Sigmoid colon (tissue), 6 donors: ENCODE measurements at regions not wholly inside any gene's neighbourhood (a gene's known extent, or its start where the extent isn't known, plus 50 kb on each side); places are given as distances from the start of the nearest gene placed in this dataset.

Experiments
- DNase-seq: peaks from one replicate; pipeline ENCODE4 v3.0.0-alpha.2; 2019
- H3K27ac ChIP-seq, 4 donors: fragments of 200-600 bp; sonication (generic); one replicate each; pipeline ENCODE4 v1.5.1; 2016 to 2019; ENCODE audit warnings: mild to moderate bottlenecking in 1 of 4
- H3K27me3 ChIP-seq, 3 donors: fragments of 200-600 bp; sonication (generic); one replicate each; pipeline ENCODE4 v1.5.1; 2019; ENCODE audit warnings: mild to moderate bottlenecking in 1 of 3
- H3K36me3 ChIP-seq, 4 donors: fragments of 200-600 bp; sonication (generic); one replicate each; pipeline ENCODE4 v1.5.1; 2016 to 2019
- H3K4me1 ChIP-seq, 4 donors: fragments of 200-600 bp; sonication (generic); one replicate each; pipeline ENCODE4 v1.5.1; 2017 to 2019
- H3K4me3 ChIP-seq, 4 donors: fragments of 200-600 bp; sonication (generic); one replicate each; pipeline ENCODE4 v1.5.1; 2017 to 2019; ENCODE audit warnings: mild to moderate bottlenecking in 2 of 4, moderate library complexity in 1 of 4
- H3K9me3 ChIP-seq, 4 donors: fragments of 200-600 bp in 3 of 4; sonication (generic) in 3 of 4; one replicate each; pipeline versions ENCODE4 v1.5.1 to v1.6.1; 2013 to 2019
- EP300 ChIP-seq, 4 donors: sonication (generic); formaldehyde crosslinking; IDR thresholded peaks; one replicate each; pipeline ENCODE4 v1.6.1; 2017; ENCODE audit warnings: antibody characterized with exemption in 4 of 4
- POLR2A ChIP-seq, 2 donors: fragments of 450-650 bp; IDR thresholded peaks; one replicate each; pipeline ENCODE4 v1.6.1; 2016; ENCODE audit warnings: antibody characterized with exemption in 2 of 2, mild to moderate bottlenecking in 2 of 2, moderate library complexity in 2 of 2
- POLR2AphosphoS5 ChIP-seq, 4 donors: sonication (generic); formaldehyde crosslinking; IDR thresholded peaks; one replicate each; pipeline ENCODE4 v1.6.1; 2017; ENCODE audit warnings: antibody characterized with exemption in 4 of 4
- WGBS, 2 donors: extraction: QIAGEN DNeasy Blood & Tissue Kit; methylation state at CpG; one replicate each; pipeline ENCODE4 v1.1.7; 2013; 5-methylcytosine and 5-hydroxymethylcytosine counted together
- intact Hi-C: fragments of 100-400 bp; cut with DNase I; formaldehyde crosslinking; loops from one replicate; pipeline ENCODE4 v1.15.1; 2023
- TF ChIP-seq, protein P1 (sequence below), 4 experiments: fragments of 450-650 bp in 3 of 4; fragments of 200-600 bp in 1 of 4; IDR thresholded peaks; one replicate each; pipeline ENCODE4 v1.5.1; 2016 to 2019; ENCODE audit warnings: antibody characterized with exemption in 4 of 4, mild to moderate bottlenecking in 3 of 4, moderate library complexity in 2 of 4
- donor health status: healthy with polysubstance abuse.
- donor health status: healthy.

DNA sequence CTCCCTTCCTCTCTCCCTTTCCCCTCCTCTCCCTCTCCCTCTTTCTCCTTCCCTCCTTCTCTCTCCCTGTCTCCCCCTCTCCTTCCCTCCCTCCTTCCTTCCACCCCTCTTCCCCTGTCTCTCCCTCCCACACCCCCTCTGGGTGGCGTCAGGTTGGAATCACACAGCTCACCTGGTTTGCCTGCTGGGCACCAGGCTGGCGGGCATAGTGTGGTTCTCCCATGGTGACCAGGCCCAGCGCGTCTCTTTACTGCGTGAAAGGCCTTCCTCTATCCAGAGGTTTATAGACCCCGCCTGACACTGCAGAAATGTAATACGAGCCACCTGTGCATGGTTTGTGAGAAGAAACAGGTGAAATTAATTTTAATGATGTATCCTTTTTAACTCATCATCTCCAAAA lies 76.2 kb downstream of the MRPL36 start:
- H3K27ac ChIP-seq, result no peak overlapping the region
- intact Hi-C loops, result no loop called here
- H3K4me1 ChIP-seq, result no peaks in the 10 kb centered on the region
- peaks cover 0 to 11% (median 0%) of the 10 kb centered on the region in 3 donors for H3K27me3 ChIP-seq
- H3K4me3 ChIP-seq, result no peak overlapping the region
- H3K9me3 ChIP-seq, result peaks cover 0 to 6% (median 2%) of the 10 kb centered on the region in 4 donors
- TF ChIP-seq, protein P1, sequence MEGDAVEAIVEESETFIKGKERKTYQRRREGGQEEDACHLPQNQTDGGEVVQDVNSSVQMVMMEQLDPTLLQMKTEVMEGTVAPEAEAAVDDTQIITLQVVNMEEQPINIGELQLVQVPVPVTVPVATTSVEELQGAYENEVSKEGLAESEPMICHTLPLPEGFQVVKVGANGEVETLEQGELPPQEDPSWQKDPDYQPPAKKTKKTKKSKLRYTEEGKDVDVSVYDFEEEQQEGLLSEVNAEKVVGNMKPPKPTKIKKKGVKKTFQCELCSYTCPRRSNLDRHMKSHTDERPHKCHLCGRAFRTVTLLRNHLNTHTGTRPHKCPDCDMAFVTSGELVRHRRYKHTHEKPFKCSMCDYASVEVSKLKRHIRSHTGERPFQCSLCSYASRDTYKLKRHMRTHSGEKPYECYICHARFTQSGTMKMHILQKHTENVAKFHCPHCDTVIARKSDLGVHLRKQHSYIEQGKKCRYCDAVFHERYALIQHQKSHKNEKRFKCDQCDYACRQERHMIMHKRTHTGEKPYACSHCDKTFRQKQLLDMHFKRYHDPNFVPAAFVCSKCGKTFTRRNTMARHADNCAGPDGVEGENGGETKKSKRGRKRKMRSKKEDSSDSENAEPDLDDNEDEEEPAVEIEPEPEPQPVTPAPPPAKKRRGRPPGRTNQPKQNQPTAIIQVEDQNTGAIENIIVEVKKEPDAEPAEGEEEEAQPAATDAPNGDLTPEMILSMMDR (IDR thresholded peaks at IDR 0.05), result no peak
- TF ChIP-seq EP300 (IDR thresholded peaks at IDR 0.05), result no peak
- DNase-seq, result no peak
- WGBS, 2 donors, result 87 to 89% methylated on average over 7 of the region's 7 CpGs
- H3K36me3 ChIP-seq, result no peaks in the 10 kb centered on the region

- no peaks in the 10 kb centered on the region for H3K4me1 ChIP-seq
- H3K27me3 ChIP-seq, result peaks cover 0 to 11% (median 0%) of the 10 kb centered on the region in 3 donors
- TF ChIP-seq, protein P1 (IDR thresholded peaks at IDR 0.05), result no peak
- TF ChIP-seq POLR2AphosphoS5 (IDR thresholded peaks at IDR 0.05), result no peak
- no peak for TF ChIP-seq POLR2A (IDR thresholded peaks at IDR 0.05)
- no peak for TF ChIP-seq EP300 (IDR thresholded peaks at IDR 0.05)
- no peaks in the 10 kb centered on the region for H3K36me3 ChIP-seq
- peaks cover 0 to 11% (median 4%) of the 10 kb centered on the region in 4 donors for H3K9me3 ChIP-seq
- no peak for DNase-seq
- 82 to 83% methylated on average over 13 of the region's 13 CpGs for WGBS, 2 donors
- no peak overlapping the region for H3K27ac ChIP-seq
- intact Hi-C loops, result no loop called here
- no peak overlapping the region for H3K4me3 ChIP-seq
Observed at GRCh38 chr5:1722877-1723276, 76.8 kb downstream of the MRPL36 start.

GRCh38 chr5:1720396-1721110 lies 79.1 kb downstream of the MRPL36 start:
- no peak for DNase-seq
- TF ChIP-seq POLR2AphosphoS5 (IDR thresholded peaks at IDR 0.05) (no peak), POLR2A (IDR thresholded peaks at IDR 0.05) (no peak), EP300 (IDR thresholded peaks at IDR 0.05) (no peak)
- TF ChIP-seq, protein P1 (IDR thresholded peaks at IDR 0.05), result no peak
- no peaks in the 10 kb centered on the region for H3K36me3 ChIP-seq
- no peak overlapping the region for H3K27ac ChIP-seq
- no peak overlapping the region for H3K4me3 ChIP-seq
- intact Hi-C loops, result no loop called here
- peaks cover 0 to 12% (median 6%) of the 10 kb centered on the region in 4 donors for H3K9me3 ChIP-seq
- peaks cover 0 to 5% (median 0%) of the 10 kb centered on the region in 3 donors for H3K27me3 ChIP-seq
- WGBS, 2 donors, result 85 to 86% methylated on average over 21 of the region's 21 CpGs
- no peaks in the 10 kb centered on the region for H3K4me1 ChIP-seq

- TF ChIP-seq EP300 (IDR thresholded peaks at IDR 0.05) (no peak), POLR2AphosphoS5 (IDR thresholded peaks at IDR 0.05) (no peak), POLR2A (IDR thresholded peaks at IDR 0.05) (no peak)
- TF ChIP-seq, protein P1 (IDR thresholded peaks at IDR 0.05), result no peak
Observed at GRCh38 chr5:1719860-1720259, 79.8 kb downstream of the MRPL36 start.

More at GRCh38 chr5:1719860-1720259, 79.8 kb downstream of the MRPL36 start:
- intact Hi-C loops, result no loop called here
- Histone ChIP-seq H3K4me3 (no peak overlapping the region), H3K27me3 (peaks cover 0 to under 1% (median 0%) of the 10 kb centered on the region in 3 donors), H3K4me1 (no peaks in the 10 kb centered on the region), H3K27ac (no peak overlapping the region), H3K36me3 (no peaks in the 10 kb centered on the region), H3K9me3 (peaks cover 0 to 12% (median 6%) of the 10 kb centered on the region in 4 donors)
- 82 to 83% methylated on average over 5 of the region's 5 CpGs for WGBS, 2 donors
- DNase-seq, result no peak
